Fibroblast of skin of left quadriceps (primary cell): ENCODE measurements at regions not wholly inside any gene's neighbourhood (a gene's known extent, or its start where the extent isn't known, plus 50 kb on each side); places are given as distances from the start of the nearest gene placed in this dataset.
A peak's percentile ranks its signal among the peaks of the same experiment; 100 is the strongest.
"Not testable (repeated sequence)": the region's sequence is repeated elsewhere in the genome, so short reads cannot be mapped to it uniquely, and the experiment has no call there.

Source experiments
- DNase-seq, 2 experiments: peaks; one replicate each; pipeline ENCODE4 v3.0.0-alpha.2; 2013; ENCODE audit warnings: low read depth in 2 of 2

GRCh38 chr5:34266151-34266550, 223.1 kb upstream of the C1QTNF3 start:
- not testable (repeated sequence) for DNase-seq

- DNase-seq = not testable (repeated sequence)
Observed at GRCh38 chr5:34296759-34297158, 253.7 kb upstream of the C1QTNF3 start.

GRCh38 chr5:34329201-34329600, 286.2 kb upstream of the C1QTNF3 start:
- DNase-seq = not testable (repeated sequence)

- peak; percentile 18 to 25 for DNase-seq
Observed at GRCh38 chr5:34329611-34330108, 286.6 kb upstream of the C1QTNF3 start.

GRCh38 chr5:34331928-34332454, 289.0 kb upstream of the C1QTNF3 start:
- not testable (repeated sequence) for DNase-seq

GRCh38 chr5:34339408-34340001, 296.5 kb upstream of the C1QTNF3 start:
- not testable (repeated sequence) for DNase-seq

- DNase-seq = not testable (repeated sequence)
Observed at GRCh38 chr5:34354440-34354839, 301.7 kb upstream of the RAI14 start.

- DNase-seq = not testable (repeated sequence)
Observed at GRCh38 chr5:34371417-34371816, 284.7 kb upstream of the RAI14 start.

GRCh38 chr5:34371817-34372216, 284.3 kb upstream of the RAI14 start:
- not testable (repeated sequence) for DNase-seq

- not testable (repeated sequence) for DNase-seq
Observed at GRCh38 chr5:34372739-34373138, 283.4 kb upstream of the RAI14 start.

- peak; percentile 6 to 9 for DNase-seq
Observed at GRCh38 chr5:34377651-34378050, 278.5 kb upstream of the RAI14 start.

- DNase-seq = not testable (repeated sequence)
Observed at GRCh38 chr5:34378498-34378897, 277.6 kb upstream of the RAI14 start.

- not testable (repeated sequence) for DNase-seq
Observed at GRCh38 chr5:34388754-34389153, 267.4 kb upstream of the RAI14 start.

- no peak for DNase-seq
Observed at GRCh38 chr5:34409373-34409772, 246.8 kb upstream of the RAI14 start.

- DNase-seq = peak; percentile 66 to 68
Observed at GRCh38 chr5:34410411-34411139, 245.6 kb upstream of the RAI14 start.

GRCh38 chr5:34411470-34412346, 244.4 kb upstream of the RAI14 start:
- peak in 1 of 2 experiments; percentile 15 for DNase-seq

- peak; percentile 21 to 26 for DNase-seq
Observed at GRCh38 chr5:34412736-34413135, 243.4 kb upstream of the RAI14 start.

GRCh38 chr5:34415559-34416198, 240.4 kb upstream of the RAI14 start:
- no peak for DNase-seq

GRCh38 chr5:34416501-34417008, 239.6 kb upstream of the RAI14 start:
- DNase-seq = no peak

GRCh38 chr5:34420191-34420590, 235.9 kb upstream of the RAI14 start:
- not testable (repeated sequence) for DNase-seq
